CD4-positive, alpha-beta T cell (primary cell): ENCODE measurements at regions not wholly inside any gene's neighbourhood (a gene's known extent, or its start where the extent isn't known, plus 50 kb on each side); places are given as distances from the start of the nearest gene placed in this dataset.

ENCODE experiments used
- ATAC-seq: fragments of 200-7000 bp; cut with Tn5 transposase; one replicate; pipeline ENCODE4 v1.10.0; 2022; ENCODE audit warnings: mild to moderate bottlenecking; ENCODE audit not compliant: poor library complexity
- CTCF ChIA-PET: fragments of 350-600 bp; sonication (Branson Sonifier 250); formaldehyde crosslinking; loops from one replicate; lab custom pipeline; 2021; ENCODE audit warnings: antibody characterized with exemption, inconsistent platforms; lab: Charles Lee
- POLR2A ChIA-PET: fragments of 350-600 bp; sonication (Branson Sonifier 250); formaldehyde crosslinking; loops from one replicate; lab custom pipeline; 2021; ENCODE audit warnings: antibody characterized with exemption, inconsistent platforms; lab: Charles Lee
- DNase-seq, 14 experiments: peaks; one replicate each; pipeline ENCODE4 v3.0.0-alpha.2; 2013 to 2020; ENCODE audit warnings: mixed read lengths in 2 of 14
- H3K27ac ChIP-seq, 2 donors: one replicate each; pipeline versions ENCODE4 v1.5.1 to v1.7.0; 2013; ENCODE audit warnings: low read length in 2 of 2, low read depth in 1 of 2, mild to moderate bottlenecking in 1 of 2
- H3K27me3 ChIP-seq, 2 experiments: 1 replicate in 1 of 2; 2 replicates in 1 of 2; pipeline versions ENCODE4 v1.6.1 to v1.7.0; 2013; ENCODE audit warnings: low read length in 2 of 2, control low read depth in 1 of 2, mild to moderate bottlenecking in 1 of 2, moderate library complexity in 1 of 2; ENCODE audit not compliant: insufficient read depth in 2 of 2, control insufficient read depth in 1 of 2
- H3K36me3 ChIP-seq: one replicate; pipeline ENCODE4 v1.6.1; 2013; ENCODE audit warnings: low read length, control low read depth; ENCODE audit not compliant: insufficient read depth
- H3K4me1 ChIP-seq: one replicate; pipeline ENCODE4 v1.6.1; 2013; ENCODE audit warnings: low read length, control low read depth; ENCODE audit not compliant: insufficient read depth
- H3K4me3 ChIP-seq: one replicate; pipeline ENCODE4 v1.5.1; 2013; ENCODE audit warnings: mild to moderate bottlenecking, low read length, moderate library complexity
- H3K9me3 ChIP-seq, 2 experiments: 1 replicate in 1 of 2; 2 replicates in 1 of 2; pipeline versions ENCODE4 v1.6.1 to v1.7.0; 2013; ENCODE audit warnings: low read length in 2 of 2, mild to moderate bottlenecking in 2 of 2, control low read depth in 1 of 2, moderate library complexity in 1 of 2; ENCODE audit not compliant: control insufficient read depth in 1 of 2, insufficient read depth in 1 of 2
- H3K27ac Mint-ChIP-seq: one replicate; pipeline ENCODE4 v1.8.0; 2020; ENCODE audit warnings: mixed read lengths
- H3K27me3 Mint-ChIP-seq: one replicate; pipeline ENCODE4 v1.8.0; 2021; ENCODE audit warnings: mixed read lengths
- H3K36me3 Mint-ChIP-seq: one replicate; pipeline ENCODE4 v1.8.0; 2021; ENCODE audit warnings: low read depth, mixed read lengths
- H3K4me1 Mint-ChIP-seq: one replicate; pipeline ENCODE4 v1.8.0; 2021; ENCODE audit warnings: low read depth, mixed read lengths
- H3K4me3 Mint-ChIP-seq: one replicate; pipeline ENCODE4 v1.8.0; 2020; ENCODE audit warnings: mild to moderate bottlenecking, mixed read lengths
- H3K9me3 Mint-ChIP-seq: one replicate; pipeline ENCODE4 v1.8.0; 2020; ENCODE audit warnings: mixed read lengths
- intact Hi-C, 2 experiments: fragments of 100-400 bp; cut with DNase I in 1 of 2; cut with micrococcal nuclease in 1 of 2; formaldehyde crosslinking; loops; one replicate each; pipeline versions ENCODE4 v1.15.1 to v1.9.0; 2023 to 2025; cut with DNase I, micrococcal nuclease
- TF ChIP-seq, protein P1 (sequence below): fragments of 200-600 bp; IDR thresholded peaks from one replicate; pipeline ENCODE4 v1.8.0; 2022; ENCODE audit warnings: antibody characterized with exemption, mild to moderate bottlenecking

DNA sequence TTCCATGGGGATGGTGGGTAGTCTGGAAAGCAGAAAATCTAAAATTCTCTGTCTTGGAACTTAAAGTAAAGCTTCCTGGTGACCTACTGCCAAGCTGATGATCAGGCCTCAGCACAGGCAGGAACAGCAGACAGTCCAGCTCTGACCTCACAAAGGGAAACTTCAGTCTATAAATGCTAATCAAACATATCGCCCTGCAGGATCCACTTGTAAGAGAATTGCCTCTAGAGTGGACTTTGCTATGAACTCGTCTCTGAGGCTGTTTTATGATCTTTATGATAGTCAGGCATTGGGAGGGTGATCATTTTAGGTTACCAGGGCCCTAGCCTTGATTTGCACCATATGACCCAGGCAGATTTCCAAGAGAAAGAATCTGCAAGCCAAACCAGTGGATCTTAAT lies 67.6 kb upstream of the SELENOP start:
- ChIA-PET CTCF (interaction anchor here (1.7 kb wide), 1 partner anchor 10 kb away, joined by 7 read pairs; no protein-coding TSS in a partner anchor), POLR2A (no interaction called here)
- Mint-ChIP-seq H3K27me3 (no peaks in the 10 kb centered on the region), H3K9me3 (no peaks in the 10 kb centered on the region), H3K27ac (no peak overlapping the region), H3K4me3 (no peak overlapping the region), H3K4me1 (no peaks in the 10 kb centered on the region), H3K36me3 (no peaks in the 10 kb centered on the region)
- no peak overlapping the region for H3K27ac ChIP-seq
- no peaks in the 10 kb centered on the region for H3K27me3 ChIP-seq
- H3K4me1 ChIP-seq: peaks cover 3% of the 10 kb centered on the region
- intact Hi-C loops: no loop called here
- no peak overlapping the region for H3K4me3 ChIP-seq
- ATAC-seq: no peak
- TF ChIP-seq, protein P1, sequence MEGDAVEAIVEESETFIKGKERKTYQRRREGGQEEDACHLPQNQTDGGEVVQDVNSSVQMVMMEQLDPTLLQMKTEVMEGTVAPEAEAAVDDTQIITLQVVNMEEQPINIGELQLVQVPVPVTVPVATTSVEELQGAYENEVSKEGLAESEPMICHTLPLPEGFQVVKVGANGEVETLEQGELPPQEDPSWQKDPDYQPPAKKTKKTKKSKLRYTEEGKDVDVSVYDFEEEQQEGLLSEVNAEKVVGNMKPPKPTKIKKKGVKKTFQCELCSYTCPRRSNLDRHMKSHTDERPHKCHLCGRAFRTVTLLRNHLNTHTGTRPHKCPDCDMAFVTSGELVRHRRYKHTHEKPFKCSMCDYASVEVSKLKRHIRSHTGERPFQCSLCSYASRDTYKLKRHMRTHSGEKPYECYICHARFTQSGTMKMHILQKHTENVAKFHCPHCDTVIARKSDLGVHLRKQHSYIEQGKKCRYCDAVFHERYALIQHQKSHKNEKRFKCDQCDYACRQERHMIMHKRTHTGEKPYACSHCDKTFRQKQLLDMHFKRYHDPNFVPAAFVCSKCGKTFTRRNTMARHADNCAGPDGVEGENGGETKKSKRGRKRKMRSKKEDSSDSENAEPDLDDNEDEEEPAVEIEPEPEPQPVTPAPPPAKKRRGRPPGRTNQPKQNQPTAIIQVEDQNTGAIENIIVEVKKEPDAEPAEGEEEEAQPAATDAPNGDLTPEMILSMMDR: no peak
- H3K36me3 ChIP-seq: no peaks in the 10 kb centered on the region
- H3K9me3 ChIP-seq: no peaks in the 10 kb centered on the region
- DNase-seq: no peak

DNA sequence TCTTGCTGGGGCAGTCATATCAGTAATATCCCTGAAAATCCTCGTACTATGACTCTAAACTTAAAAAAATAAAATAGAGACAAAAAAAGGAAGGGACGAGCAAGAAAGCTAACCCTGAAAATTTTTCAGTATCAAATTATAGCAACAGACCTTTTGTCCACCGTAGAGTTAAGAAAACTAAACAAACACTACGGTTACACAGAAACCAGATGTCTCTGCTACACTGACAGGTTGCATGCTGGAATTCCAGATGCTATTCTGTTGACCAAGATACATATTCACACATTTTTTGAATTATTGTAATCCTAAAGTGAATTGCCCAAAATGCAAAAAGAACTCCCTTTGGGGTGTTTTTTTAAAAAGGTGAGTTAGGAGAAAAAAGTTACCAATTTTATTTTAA lies 66.9 kb upstream of the SELENOP start:
- Histone ChIP-seq H3K4me3 (no peak overlapping the region), H3K9me3 (no peaks in the 10 kb centered on the region), H3K27ac (no peak overlapping the region), H3K4me1 (peaks cover 3% of the 10 kb centered on the region), H3K27me3 (no peaks in the 10 kb centered on the region), H3K36me3 (no peaks in the 10 kb centered on the region)
- ChIA-PET CTCF (interaction anchor here (1.7 kb wide), 1 partner anchor 11 kb away, joined by 7 read pairs; no protein-coding TSS in a partner anchor), POLR2A (interaction anchor here (0.6 kb wide), 1 partner anchor 186 kb away, joined by 3 read pairs; no protein-coding TSS in a partner anchor)
- TF ChIP-seq, protein P1: no peak
- Mint-ChIP-seq H3K4me1 (no peaks in the 10 kb centered on the region), H3K36me3 (no peaks in the 10 kb centered on the region), H3K9me3 (no peaks in the 10 kb centered on the region), H3K27ac (no peak overlapping the region), H3K27me3 (no peaks in the 10 kb centered on the region), H3K4me3 (no peak overlapping the region)
- DNase-seq (no peak), ATAC-seq (no peak)
- intact Hi-C loops: no loop called here

DNA sequence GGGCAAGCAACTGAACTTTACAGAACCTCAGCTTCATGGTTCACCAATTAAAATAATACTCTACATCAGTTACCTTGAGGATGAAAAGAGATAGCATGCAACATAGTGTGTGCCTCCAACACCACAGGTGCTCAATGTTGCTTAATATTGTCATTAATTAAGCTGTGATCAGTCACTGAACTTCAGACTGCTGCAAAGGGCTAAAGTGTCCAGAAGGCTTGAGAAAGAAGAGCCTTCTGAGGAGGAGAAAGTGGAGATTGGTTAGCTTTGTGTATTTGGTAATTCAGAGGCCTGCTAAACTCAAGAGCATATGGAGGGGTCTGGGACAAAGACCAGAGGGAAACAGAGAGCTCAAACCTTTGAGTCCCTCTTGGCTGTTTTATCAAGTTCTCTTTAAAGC lies 66.3 kb upstream of the SELENOP start:
- Mint-ChIP-seq H3K36me3 (no peaks in the 10 kb centered on the region), H3K4me3 (no peak overlapping the region), H3K4me1 (no peaks in the 10 kb centered on the region), H3K9me3 (no peaks in the 10 kb centered on the region), H3K27me3 (no peaks in the 10 kb centered on the region), H3K27ac (no peak overlapping the region)
- ChIA-PET CTCF (interaction anchor here (1.7 kb wide), 1 partner anchor 12 kb away, joined by 7 read pairs; no protein-coding TSS in a partner anchor), POLR2A (interaction anchor here (0.6 kb wide), 1 partner anchor 187 kb away, joined by 3 read pairs; no protein-coding TSS in a partner anchor)
- ATAC-seq (no peak), DNase-seq (no peak)
- Histone ChIP-seq H3K4me3 (no peak overlapping the region), H3K27me3 (peaks cover 0 to 2% of the 10 kb centered on the region in 2 experiments), H3K4me1 (peaks cover 3% of the 10 kb centered on the region), H3K36me3 (no peaks in the 10 kb centered on the region), H3K27ac (no peak overlapping the region), H3K9me3 (no peaks in the 10 kb centered on the region)
- intact Hi-C loops: no loop called here
- TF ChIP-seq, protein P1: no peak
